Keratinocyte (primary cell): ENCODE measurements at regions not wholly inside any gene's neighbourhood (a gene's known extent, or its start where the extent isn't known, plus 50 kb on each side); places are given as distances from the start of the nearest gene placed in this dataset.

Source experiments
- DNase-seq: peaks from one replicate; pipeline ENCODE4 v3.0.0-alpha.2; 2011; ENCODE audit warnings: low read depth, missing footprints, low spot score
- FAIRE-seq: peaks from 2 replicates; lab custom pipeline; 2011; peaks lifted over from hg19 to GRCh38; lab: Jason Lieb, UNC
- H2AFZ ChIP-seq: 2 replicates; pipeline ENCODE4 v1.6.0; 2012; ENCODE audit warnings: low read length, control low read depth, inconsistent platforms; ENCODE audit not compliant: control insufficient read depth
- H3K27ac ChIP-seq: 2 replicates; pipeline ENCODE4 v1.5.1; 2011; ENCODE audit warnings: low read length; ENCODE audit not compliant: control insufficient read depth, insufficient read depth
- H3K27me3 ChIP-seq: 3 replicates; pipeline ENCODE4 v1.6.0; 2011; ENCODE audit warnings: low read length; ENCODE audit not compliant: control insufficient read depth, insufficient read depth; ENCODE audit errors: extremely low read depth
- H3K36me3 ChIP-seq, 2 experiments: 2 replicates in 1 of 2; 3 replicates in 1 of 2; pipeline ENCODE4 v1.5.1; 2011; ENCODE audit warnings: low read length in 2 of 2, mild to moderate bottlenecking in 1 of 2; ENCODE audit not compliant: control insufficient read depth in 2 of 2, insufficient read depth in 2 of 2; ENCODE audit errors: extremely low read depth in 1 of 2
- H3K4me1 ChIP-seq: 3 replicates; pipeline ENCODE4 v1.5.1; 2011; ENCODE audit warnings: low read length; ENCODE audit not compliant: control insufficient read depth, insufficient read depth; ENCODE audit errors: extremely low read depth
- H3K4me2 ChIP-seq: 3 replicates; pipeline ENCODE4 v1.6.0; 2011; ENCODE audit warnings: low read depth, low read length; ENCODE audit not compliant: control insufficient read depth, insufficient read depth; ENCODE audit errors: extremely low read depth
- H3K4me3 ChIP-seq, 3 experiments: fragments of 200-600 bp in 1 of 3; sonication (generic) in 1 of 3; 2 replicates in 2 of 3; 3 replicates in 1 of 3; pipeline ENCODE4 v1.5.1; 2011 to 2016; ENCODE audit warnings: low read length in 3 of 3, mild to moderate bottlenecking in 3 of 3, control low read depth in 2 of 3, inconsistent platforms in 1 of 3, low read depth in 1 of 3, mixed read lengths in 1 of 3, mixed run types in 1 of 3, moderate library complexity in 1 of 3; ENCODE audit not compliant: control insufficient read depth in 2 of 3, insufficient read depth in 2 of 3; ENCODE audit errors: extremely low read depth in 1 of 3
- H3K79me2 ChIP-seq: 2 replicates; pipeline ENCODE4 v1.6.0; 2012; ENCODE audit warnings: low read length; ENCODE audit not compliant: control insufficient read depth, insufficient read depth
- H3K9ac ChIP-seq: 3 replicates; pipeline ENCODE4 v1.6.0; 2011; ENCODE audit warnings: low read length; ENCODE audit not compliant: control insufficient read depth, insufficient read depth; ENCODE audit errors: extremely low read depth
- H3K9me1 ChIP-seq: 3 replicates; pipeline ENCODE4 v1.6.0; 2011; ENCODE audit warnings: low read length; ENCODE audit not compliant: control insufficient read depth, insufficient read depth; ENCODE audit errors: extremely low read depth
- H3K9me3 ChIP-seq: 2 replicates; pipeline ENCODE4 v1.5.1; 2012; ENCODE audit warnings: low read depth, low read length; ENCODE audit not compliant: control insufficient read depth
- H4K20me1 ChIP-seq: 3 replicates; pipeline ENCODE4 v1.6.0; 2011; ENCODE audit warnings: low read length; ENCODE audit not compliant: control insufficient read depth, insufficient read depth; ENCODE audit errors: extremely low read depth
- CTCF ChIP-seq, 3 experiments: IDR thresholded peaks in 1 of 3; conservative IDR thresholded peaks in 1 of 3; optimal IDR thresholded peaks in 1 of 3; 2 replicates in 2 of 3; 3 replicates in 1 of 3; pipeline versions ENCODE3 to v1.5.1; 2011; ENCODE audit warnings: low read length in 3 of 3, mild to moderate bottlenecking in 3 of 3, moderate library complexity in 2 of 3, control low read depth in 1 of 3, inconsistent platforms in 1 of 3; ENCODE audit not compliant: insufficient read depth in 2 of 3; ENCODE audit errors: extremely low read depth in 1 of 3
- EZH2 ChIP-seq: IDR thresholded peaks from one replicate; pipeline ENCODE4 v1.6.1; 2012; ENCODE audit warnings: inconsistent platforms, mild to moderate bottlenecking, low read length, moderate library complexity
- dilution Hi-C: fragments of 300-500 bp; cut with MboI; formaldehyde crosslinking; loops from one replicate; pipeline ENCODE4 v1.7.0; 2020; ENCODE audit warnings: low sequenced_read_pairs; ENCODE audit not compliant: extremely low pct_ligation_motif_present

GRCh38 chr9:82108474-82108873, 119.9 kb downstream of the SPATA31D1 start:
- Histone ChIP-seq H4K20me1 (no peaks in the 10 kb centered on the region), H3K4me2 (no peak overlapping the region), H3K4me1 (no peaks in the 10 kb centered on the region), H3K27me3 (no peaks in the 10 kb centered on the region), H3K27ac (no peak overlapping the region), H3K36me3 (no peaks in the 10 kb centered on the region), H2AFZ (no peak overlapping the region), H3K9me1 (no peaks in the 10 kb centered on the region), H3K79me2 (no peaks in the 10 kb centered on the region), H3K4me3 (no peak overlapping the region), H3K9ac (no peak overlapping the region), H3K9me3 (no peaks in the 10 kb centered on the region)
- DNase-seq, result no peak
- dilution Hi-C loops, result no loop called here
- TF ChIP-seq CTCF (optimal IDR thresholded peaks at IDR 0.05 in 1 of 3, IDR thresholded peaks at IDR 0.05 in 1 of 3, conservative IDR thresholded peaks at IDR 0.05 in 1 of 3; ENCODE audit: extremely low read depth in 1 of 3, insufficient read depth in 2 of 3, low read length in 3 of 3) (no peak), EZH2 (no peak)
- FAIRE-seq, result no peak

GRCh38 chr9:82108941-82109340, 120.4 kb downstream of the SPATA31D1 start:
- no peak for DNase-seq
- H3K4me2 ChIP-seq, result no peak overlapping the region

More at GRCh38 chr9:82108941-82109340, 120.4 kb downstream of the SPATA31D1 start:
- no peak for TF ChIP-seq EZH2
- no peak for TF ChIP-seq CTCF (optimal IDR thresholded peaks at IDR 0.05 in 1 of 3, IDR thresholded peaks at IDR 0.05 in 1 of 3, conservative IDR thresholded peaks at IDR 0.05 in 1 of 3; ENCODE audit: extremely low read depth in 1 of 3, insufficient read depth in 2 of 3, low read length in 3 of 3)
- Histone ChIP-seq H3K27me3 (no peaks in the 10 kb centered on the region), H3K79me2 (no peaks in the 10 kb centered on the region), H3K9me1 (no peaks in the 10 kb centered on the region), H3K9me3 (no peaks in the 10 kb centered on the region), H3K4me3 (no peak overlapping the region), H3K9ac (no peak overlapping the region), H3K4me1 (no peaks in the 10 kb centered on the region), H4K20me1 (no peaks in the 10 kb centered on the region), H2AFZ (no peak overlapping the region), H3K27ac (no peak overlapping the region), H3K36me3 (no peaks in the 10 kb centered on the region)
- dilution Hi-C loops, result no loop called here
- no peak for FAIRE-seq
